Spinal cord (tissue), 9 donors: ENCODE measurements at regions not wholly inside any gene's neighbourhood (a gene's known extent, or its start where the extent isn't known, plus 50 kb on each side); places are given as distances from the start of the nearest gene placed in this dataset.

ENCODE experiments used
- DNase-seq, 6 donors: peaks; one replicate each; pipeline versions ENCODE4 v3.0.0 to v3.0.0-alpha.2; 2013 to 2015; ENCODE audit warnings: low spot score in 6 of 6, low read depth in 4 of 6
- H3K27ac ChIP-seq: one replicate; pipeline ENCODE4 v1.5.1; 2013; ENCODE audit warnings: low read depth, low read length, control low read depth
- H3K27me3 ChIP-seq: one replicate; pipeline ENCODE4 v1.6.1; 2013; ENCODE audit warnings: low read length; ENCODE audit not compliant: control insufficient read depth, insufficient read depth
- H3K36me3 ChIP-seq: one replicate; pipeline ENCODE4 v1.6.1; 2013; ENCODE audit warnings: low read length; ENCODE audit not compliant: control insufficient read depth, insufficient read depth
- H3K4me1 ChIP-seq: one replicate; pipeline ENCODE4 v1.6.1; 2013; ENCODE audit warnings: low read length; ENCODE audit not compliant: control insufficient read depth, insufficient read depth
- H3K4me3 ChIP-seq: one replicate; pipeline ENCODE4 v1.5.1; 2013; ENCODE audit warnings: low read depth, low read length, control low read depth
- H3K9me3 ChIP-seq: one replicate; pipeline ENCODE4 v1.6.1; 2013; ENCODE audit warnings: low read length; ENCODE audit not compliant: control insufficient read depth, insufficient read depth
- WGBS: methylation state at CpG from one replicate; pipeline ENCODE4 v1.1.5; 2013; ENCODE audit warnings: missing lambda C conversion rate; ENCODE audit not compliant: insufficient coverage; 5-methylcytosine and 5-hydroxymethylcytosine counted together
- donor health status: healthy.

GRCh38 chr20:62569615-62570014, 72.7 kb upstream of the SLCO4A1 start:
- Histone ChIP-seq H3K36me3 (no peaks in the 10 kb centered on the region), H3K4me1 (no peaks in the 10 kb centered on the region), H3K4me3 (no peak overlapping the region), H3K9me3 (no peaks in the 10 kb centered on the region), H3K27ac (no peak overlapping the region), H3K27me3 (peaks cover 4% of the 10 kb centered on the region)
- no peak for DNase-seq
- WGBS, result 91% methylated on average over 16 of the region's 19 CpGs

GRCh38 chr20:62570403-62570802, 71.9 kb upstream of the SLCO4A1 start:
- Histone ChIP-seq H3K27ac (no peak overlapping the region), H3K36me3 (no peaks in the 10 kb centered on the region), H3K27me3 (peaks cover 4% of the 10 kb centered on the region), H3K9me3 (no peaks in the 10 kb centered on the region), H3K4me1 (peaks cover under 1% of the 10 kb centered on the region), H3K4me3 (no peak overlapping the region)
- DNase-seq, result no peak
- WGBS, result 59% methylated on average over 5 of the region's 5 CpGs

DNA sequence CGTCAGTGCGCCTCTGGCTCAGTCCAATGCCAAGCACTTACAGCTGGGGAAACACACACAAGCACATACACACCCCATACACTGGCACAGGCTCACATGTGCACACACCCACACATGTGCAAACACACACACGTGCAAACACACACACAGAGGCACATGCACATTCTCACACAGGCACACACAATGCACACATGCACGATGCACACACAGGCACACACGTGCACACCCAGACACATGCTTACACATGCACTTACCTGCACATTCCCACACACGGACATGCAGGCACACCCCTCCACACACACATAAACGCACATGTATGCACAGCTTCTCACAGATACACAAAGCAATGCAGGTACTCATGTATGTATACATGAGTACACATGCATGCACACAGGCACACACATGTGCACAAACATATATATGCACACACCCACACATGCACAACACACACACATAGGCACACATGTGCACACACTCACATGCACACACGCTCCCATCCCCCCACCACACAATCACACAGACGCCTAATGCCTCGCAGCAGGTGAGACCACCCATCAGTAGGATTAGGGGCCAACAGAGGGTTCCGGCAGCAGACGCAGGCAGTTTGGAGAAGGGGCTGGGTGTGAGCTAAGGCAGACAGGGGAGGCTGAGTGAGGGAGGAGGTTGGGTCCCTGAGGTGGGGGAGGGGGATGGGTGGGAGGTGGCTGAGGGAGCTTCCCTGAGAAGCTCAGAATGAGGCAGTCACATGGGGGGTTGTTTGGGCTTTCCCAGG, 71.2 kb upstream of the SLCO4A1 start:
- H3K36me3 ChIP-seq, result no peaks in the 10 kb centered on the region
- H3K4me3 ChIP-seq, result no peak overlapping the region
- H3K27me3 ChIP-seq, result peaks cover 4% of the 10 kb centered on the region
- no peak for DNase-seq
- peaks cover 7% of the 10 kb centered on the region for H3K4me1 ChIP-seq
- WGBS, result 91% methylated on average over 7 of the region's 12 CpGs
- no peaks in the 10 kb centered on the region for H3K9me3 ChIP-seq
- H3K27ac ChIP-seq, result no peak overlapping the region

DNA sequence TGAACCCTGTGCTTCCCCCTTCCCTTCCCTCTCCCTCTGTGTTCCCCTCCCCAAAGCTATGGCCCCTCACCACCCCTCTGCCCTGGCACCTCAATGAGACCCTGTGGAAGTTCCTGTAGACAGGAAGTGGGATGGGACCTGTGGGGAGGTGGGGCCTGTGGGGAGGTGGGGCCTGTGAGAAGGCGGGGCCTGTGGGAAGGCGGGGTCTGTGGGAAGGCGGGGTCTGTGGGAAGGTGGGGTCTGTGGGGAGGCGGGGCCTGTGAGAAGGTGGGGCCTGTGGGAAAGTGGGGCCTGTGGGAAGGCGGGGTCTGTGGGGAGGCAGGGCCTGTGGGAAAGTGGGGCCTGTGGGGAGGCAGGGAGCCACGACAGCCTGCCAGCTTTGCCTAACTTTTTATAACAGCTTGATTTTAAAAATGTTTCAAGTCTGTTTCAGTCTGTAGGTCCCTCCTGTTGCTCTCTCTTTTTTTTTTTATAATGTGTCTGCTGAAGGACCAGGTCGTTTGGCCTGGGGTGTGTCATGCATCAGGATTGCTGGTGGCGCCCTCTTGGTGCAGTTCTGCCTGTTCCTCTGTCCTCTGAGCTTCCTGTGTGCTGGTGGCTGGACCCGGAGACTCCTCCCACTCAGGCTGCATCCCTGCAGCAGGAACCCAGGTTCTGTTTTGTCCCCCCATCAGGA, 70.5 kb upstream of the SLCO4A1 start:
- peaks cover 12% of the 10 kb centered on the region for H3K4me1 ChIP-seq
- DNase-seq, result no peak
- no peaks in the 10 kb centered on the region for H3K9me3 ChIP-seq
- H3K27me3 ChIP-seq, result peaks cover 4% of the 10 kb centered on the region
- H3K4me3 ChIP-seq, result no peak overlapping the region
- H3K27ac ChIP-seq, result no peak overlapping the region
- WGBS, result 84% methylated on average over 5 of the region's 9 CpGs
- no peaks in the 10 kb centered on the region for H3K36me3 ChIP-seq

DNA sequence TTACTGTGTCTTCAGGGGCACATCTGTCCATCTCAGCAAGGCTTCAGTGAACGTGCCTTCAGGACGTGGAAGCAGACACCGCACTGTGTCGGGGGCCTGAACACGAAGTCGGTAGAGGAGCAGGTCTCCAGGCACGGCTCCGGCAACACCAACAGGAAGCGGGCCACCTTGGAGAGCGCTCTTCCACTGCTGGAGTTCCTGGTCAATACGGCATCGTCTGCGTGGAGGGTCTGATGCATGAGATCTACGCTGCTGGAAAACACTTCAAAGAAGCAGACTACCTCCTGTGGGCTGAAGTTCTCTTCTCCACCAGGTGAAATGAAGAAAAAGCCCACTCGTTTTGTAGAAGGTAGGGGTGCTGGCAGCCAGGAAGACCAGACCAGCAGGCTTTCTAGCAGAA, 69.3 kb upstream of the SLCO4A1 start:
- no peak for DNase-seq
- Histone ChIP-seq H3K27me3 (peaks cover 4% of the 10 kb centered on the region), H3K9me3 (no peaks in the 10 kb centered on the region), H3K4me1 (peaks cover 24% of the 10 kb centered on the region), H3K4me3 (no peak overlapping the region), H3K27ac (no peak overlapping the region), H3K36me3 (no peaks in the 10 kb centered on the region)
- 63% methylated on average over 14 of the region's 15 CpGs for whole genome bisulfite sequencing

- H3K4me3 ChIP-seq, result no peak overlapping the region
- peaks cover 27% of the 10 kb centered on the region for H3K4me1 ChIP-seq
- no peak for DNase-seq
- H3K27ac ChIP-seq, result no peak overlapping the region
- no peaks in the 10 kb centered on the region for H3K36me3 ChIP-seq
- H3K9me3 ChIP-seq, result no peaks in the 10 kb centered on the region
- WGBS, result 52% methylated on average over 2 of the region's 3 CpGs
- H3K27me3 ChIP-seq, result peaks cover 4% of the 10 kb centered on the region
Observed at GRCh38 chr20:62573817-62574216, 68.5 kb upstream of the SLCO4A1 start.

DNA sequence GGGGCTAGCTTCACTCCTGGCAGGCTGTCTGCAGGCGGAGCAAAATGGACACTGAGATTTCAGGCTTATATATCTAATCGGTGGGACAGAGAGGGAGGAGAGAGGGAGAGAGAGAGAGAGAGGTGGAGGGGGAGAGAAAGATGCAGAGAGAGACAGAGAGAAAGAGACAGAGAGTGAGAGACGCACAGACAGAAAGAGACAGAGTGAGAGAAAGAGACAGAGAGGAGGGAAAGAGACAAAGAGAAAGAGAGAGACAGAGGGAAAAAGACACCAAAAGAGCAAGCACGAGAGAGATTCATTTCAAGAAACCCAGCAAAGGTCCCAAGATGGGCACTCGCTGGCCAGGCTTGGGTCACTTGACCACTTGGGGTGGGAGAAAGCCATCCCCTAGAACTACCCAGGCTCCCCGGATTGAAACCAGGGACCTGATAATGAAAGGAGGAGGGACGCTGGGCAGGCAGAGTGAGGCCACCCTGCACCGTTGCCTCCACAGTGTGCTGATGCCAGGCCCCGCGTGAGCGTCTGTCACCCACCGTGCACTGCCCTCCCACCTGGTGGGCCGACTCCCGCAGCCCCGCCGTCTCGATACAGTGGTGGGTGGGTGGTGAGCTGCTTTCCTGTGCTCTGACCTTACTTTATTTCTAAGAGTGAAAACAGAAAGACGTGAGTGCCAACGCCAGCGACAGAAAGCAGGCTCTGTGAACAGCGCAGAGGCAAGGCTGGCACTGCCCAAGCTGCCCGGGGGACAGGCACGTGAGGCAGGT, 67.9 kb upstream of the SLCO4A1 start:
- Histone ChIP-seq H3K27me3 (peaks cover 4% of the 10 kb centered on the region), H3K27ac (no peak overlapping the region), H3K9me3 (no peaks in the 10 kb centered on the region), H3K4me3 (no peak overlapping the region), H3K36me3 (no peaks in the 10 kb centered on the region), H3K4me1 (peaks cover 27% of the 10 kb centered on the region)
- WGBS, result 81% methylated on average over 21 of the region's 23 CpGs
- no peak for DNase-seq

GRCh38 chr20:62575976-62576722, 66.2 kb upstream of the SLCO4A1 start:
- peak in 1 of 6 donors; percentile 64 for DNase-seq
- H3K36me3 ChIP-seq, result no peaks in the 10 kb centered on the region
- no peak overlapping the region for H3K4me3 ChIP-seq
- H3K4me1 ChIP-seq, result peaks cover 42% of the 10 kb centered on the region
- no peaks in the 10 kb centered on the region for H3K9me3 ChIP-seq
- WGBS, result 56% methylated on average over 19 of the region's 23 CpGs
- no peak overlapping the region for H3K27ac ChIP-seq
- peaks cover 15% of the 10 kb centered on the region for H3K27me3 ChIP-seq

DNA sequence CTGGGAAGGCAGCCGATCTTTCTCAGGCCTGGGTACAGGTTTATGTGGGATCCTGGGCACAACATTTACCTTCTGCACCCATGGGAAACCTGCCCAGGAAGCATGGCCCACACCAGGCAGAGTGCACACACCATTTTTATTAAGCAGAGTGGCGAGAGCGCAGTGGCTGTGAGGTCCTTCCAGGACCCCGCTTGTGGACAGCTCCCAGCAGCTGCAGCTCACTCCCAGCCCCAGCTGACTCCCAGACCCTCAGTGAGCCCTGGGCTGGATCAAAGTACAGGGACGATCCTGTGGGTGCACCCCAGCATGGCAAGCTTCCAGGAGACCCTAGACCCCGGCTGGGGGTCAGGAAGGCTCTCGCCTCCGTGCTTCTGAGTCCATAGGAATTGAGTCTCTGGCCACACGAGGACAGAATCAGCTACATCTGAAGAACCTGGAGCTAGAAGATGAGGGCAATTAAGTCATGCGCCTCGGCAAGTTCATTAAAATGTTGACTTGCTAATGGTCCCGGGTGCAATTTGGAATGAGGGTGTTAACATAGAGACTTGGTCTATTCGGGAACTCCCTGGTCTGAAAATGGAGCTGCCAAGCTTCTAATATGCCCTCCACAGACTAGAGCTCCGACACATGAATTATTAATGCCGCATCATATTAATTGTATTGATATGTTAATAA, 65.4 kb upstream of the SLCO4A1 start:
- Histone ChIP-seq H3K4me3 (no peak overlapping the region), H3K27ac (no peak overlapping the region), H3K9me3 (no peaks in the 10 kb centered on the region), H3K36me3 (no peaks in the 10 kb centered on the region), H3K4me1 (peaks cover 48% of the 10 kb centered on the region), H3K27me3 (peaks cover 19% of the 10 kb centered on the region)
- peak in 2 of 6 donors; percentile 25 to 46 for DNase-seq
- WGBS, result 50% methylated on average over 12 of the region's 15 CpGs
